Heart right ventricle (tissue), 16 donors: ENCODE measurements at regions not wholly inside any gene's neighbourhood (a gene's known extent, or its start where the extent isn't known, plus 50 kb on each side); places are given as distances from the start of the nearest gene placed in this dataset.

Experiments used
- ATAC-seq, 8 donors: fragments of 200-7000 bp; cut with Tn5 transposase; one replicate each; pipeline ENCODE4 v1.9.1; 2020; ENCODE audit warnings: mild to moderate bottlenecking in 8 of 8, moderate library complexity in 8 of 8, moderate number of reproducible peaks in 1 of 8
- DNase-seq, 2 donors: peaks; one replicate each; pipeline ENCODE4 v3.0.0-alpha.2; 2020
- H3K27ac ChIP-seq, 10 donors: fragments of 200-600 bp; sonication (generic) in 2 of 10; one replicate each; pipeline versions ENCODE4 v1.5.0 to v1.8.0; 2020 to 2022; ENCODE audit warnings: mild to moderate bottlenecking in 3 of 10
- H3K27me3 ChIP-seq, 7 donors: fragments of 200-600 bp; one replicate each; pipeline ENCODE4 v1.8.0; 2021 to 2022; ENCODE audit warnings: mild to moderate bottlenecking in 2 of 7
- H3K36me3 ChIP-seq, 9 donors: fragments of 200-600 bp; sonication (generic) in 1 of 9; one replicate each; pipeline versions ENCODE4 v1.5.0 to v1.8.0; 2020 to 2022; ENCODE audit warnings: mild to moderate bottlenecking in 2 of 9
- H3K4me1 ChIP-seq, 9 donors: fragments of 200-600 bp; sonication (generic) in 1 of 9; one replicate each; pipeline versions ENCODE4 v1.5.0 to v1.8.0; 2020 to 2022; ENCODE audit warnings: mild to moderate bottlenecking in 4 of 9
- H3K4me3 ChIP-seq, 10 donors: fragments of 200-600 bp; sonication (generic) in 2 of 10; one replicate each; pipeline versions ENCODE4 v1.5.0 to v1.8.0; 2020 to 2022; ENCODE audit warnings: mild to moderate bottlenecking in 7 of 10, moderate library complexity in 2 of 10
- H3K9me3 ChIP-seq, 11 donors: fragments of 200-600 bp in 10 of 11; sonication (generic) in 2 of 11; one replicate each; pipeline versions ENCODE4 v1.5.0 to v1.8.0; 2013 to 2022; ENCODE audit warnings: mild to moderate bottlenecking in 2 of 11, control low read depth in 1 of 11, moderate library complexity in 1 of 11
- WGBS, 2 donors: extraction: QIAGEN DNeasy Blood & Tissue Kit; methylation state at CpG; one replicate each; pipeline ENCODE4 v1.1.7; 2013; ENCODE audit warnings: inconsistent platforms in 1 of 2; 5-methylcytosine and 5-hydroxymethylcytosine counted together
- intact Hi-C, 10 donors: fragments of 100-400 bp; cut with DNase I; formaldehyde crosslinking; loops; one replicate each; pipeline versions ENCODE4 v1.11.1 to v1.14.2; 2022
- TF ChIP-seq, protein P1 (sequence below), 9 donors: fragments of 200-600 bp; sonication (generic) in 2 of 9; IDR thresholded peaks; one replicate each; pipeline versions ENCODE4 v1.5.0 to v1.8.0; 2021 to 2022; ENCODE audit warnings: antibody characterized with exemption in 9 of 9, mild to moderate bottlenecking in 5 of 9, moderate library complexity in 1 of 9
- donor health status: Arrhythmogenic right ventricular cardiomyopathy.
- donor health status: ischemic (EF 13 %, LVEDD 7.1; RV severe dilation, severe dysfunction).
- donor health status: healthy with polysubstance abuse.
- donor health status: DM: no; HTN: yes; CAD: no.
- donor health status: DM: no; HTN: no; CAD: no.
- donor health status: ischemic (EF 25% LVEDD 6.9; RV normal size, moderate dysfunction).
- donor health status: ischemic (EF 25% LVEDD 5.7; RV mildly dilated, moderate dysfunction).
- donor health status: healthy.
- donor health status: DM: yes; HTN: yes; CAD: no.
- donor health status: Ischemic cardiomyopathy.
- donor health status: ischemic (EF 35%, LVEDD 5.7; RV mildly dilated, moderate dysfunction).
- donor health status: nonischemic (EF 11% LVEDD 7.7; RV severe dilation, severe dysfunction).
- donor health status: DM: yes; HTN: yes; CAD: no.
- donor health status: PGD.
- donor health status: ischemic (EF 29% LVEDD 5.4; RV normal size, mild dysfunction).
- donor health status: nonischemic (EF 23%, LVEDD 6.1; RV moderate dilation, normal function).

DNA sequence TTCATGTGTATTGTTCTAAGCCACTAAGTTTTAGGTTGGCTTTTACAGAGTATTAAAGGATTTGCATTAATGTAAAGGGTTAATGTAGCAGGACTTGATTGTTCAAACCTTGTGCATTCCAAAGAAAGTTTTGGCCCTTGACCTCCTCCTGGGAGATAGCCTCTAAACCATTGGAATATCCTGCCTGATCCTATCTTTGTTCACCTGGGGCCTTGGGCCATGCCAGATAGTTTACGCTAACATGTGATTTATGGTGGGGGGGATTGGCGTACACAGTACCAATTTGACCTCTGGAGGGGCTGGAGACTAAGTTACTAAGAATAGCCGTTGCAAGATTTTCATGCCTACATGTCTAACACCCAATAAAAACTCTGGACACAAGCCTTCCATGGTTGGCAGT lies 1002.7 kb upstream of the PABPC4L start:
- H3K4me1 ChIP-seq = no peaks in the 10 kb centered on the region
- no peak overlapping the region for H3K4me3 ChIP-seq
- TF ChIP-seq, protein P1, sequence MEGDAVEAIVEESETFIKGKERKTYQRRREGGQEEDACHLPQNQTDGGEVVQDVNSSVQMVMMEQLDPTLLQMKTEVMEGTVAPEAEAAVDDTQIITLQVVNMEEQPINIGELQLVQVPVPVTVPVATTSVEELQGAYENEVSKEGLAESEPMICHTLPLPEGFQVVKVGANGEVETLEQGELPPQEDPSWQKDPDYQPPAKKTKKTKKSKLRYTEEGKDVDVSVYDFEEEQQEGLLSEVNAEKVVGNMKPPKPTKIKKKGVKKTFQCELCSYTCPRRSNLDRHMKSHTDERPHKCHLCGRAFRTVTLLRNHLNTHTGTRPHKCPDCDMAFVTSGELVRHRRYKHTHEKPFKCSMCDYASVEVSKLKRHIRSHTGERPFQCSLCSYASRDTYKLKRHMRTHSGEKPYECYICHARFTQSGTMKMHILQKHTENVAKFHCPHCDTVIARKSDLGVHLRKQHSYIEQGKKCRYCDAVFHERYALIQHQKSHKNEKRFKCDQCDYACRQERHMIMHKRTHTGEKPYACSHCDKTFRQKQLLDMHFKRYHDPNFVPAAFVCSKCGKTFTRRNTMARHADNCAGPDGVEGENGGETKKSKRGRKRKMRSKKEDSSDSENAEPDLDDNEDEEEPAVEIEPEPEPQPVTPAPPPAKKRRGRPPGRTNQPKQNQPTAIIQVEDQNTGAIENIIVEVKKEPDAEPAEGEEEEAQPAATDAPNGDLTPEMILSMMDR (IDR thresholded peaks at IDR 0.05) = no peak
- H3K27ac ChIP-seq = no peak overlapping the region
- no peak for ATAC-seq
- no peaks in the 10 kb centered on the region for H3K36me3 ChIP-seq
- H3K27me3 ChIP-seq = no peaks in the 10 kb centered on the region
- intact Hi-C loops = no loop called here
- H3K9me3 ChIP-seq = no peaks in the 10 kb centered on the region
- 75 to 77% methylated on average over 3 of the region's 3 CpGs for WGBS, 2 donors
- no peak for DNase-seq

DNA sequence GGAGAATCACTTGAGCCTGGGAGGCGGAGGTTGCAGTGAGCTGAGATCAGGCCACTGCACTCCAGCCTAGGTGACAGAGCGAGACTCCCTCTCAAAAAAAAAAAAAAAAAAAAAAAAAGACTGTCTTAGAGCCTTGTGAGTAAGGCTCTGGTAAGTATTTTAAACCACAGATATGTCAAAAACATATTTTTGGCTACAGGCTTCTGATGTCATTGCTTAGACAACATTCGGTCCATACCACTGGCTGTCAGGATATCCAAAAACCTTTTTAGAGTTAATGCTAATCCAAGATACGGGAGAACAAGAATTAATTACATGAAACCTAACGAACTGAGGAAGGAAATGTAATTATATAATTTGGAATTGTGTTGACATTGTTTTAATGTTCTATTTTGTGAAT lies 999.5 kb upstream of the PABPC4L start:
- no peaks in the 10 kb centered on the region for H3K4me1 ChIP-seq
- TF ChIP-seq, protein P1 (IDR thresholded peaks at IDR 0.05) = no peak
- no peaks in the 10 kb centered on the region for H3K27me3 ChIP-seq
- no peaks in the 10 kb centered on the region for H3K36me3 ChIP-seq
- 83 to 89% methylated on average over 5 of the region's 5 CpGs for WGBS, 2 donors
- DNase-seq (no peak), ATAC-seq (no peak)
- intact Hi-C loops = no loop called here
- no peak overlapping the region for H3K4me3 ChIP-seq
- no peak overlapping the region for H3K27ac ChIP-seq
- H3K9me3 ChIP-seq = no peaks in the 10 kb centered on the region

DNA sequence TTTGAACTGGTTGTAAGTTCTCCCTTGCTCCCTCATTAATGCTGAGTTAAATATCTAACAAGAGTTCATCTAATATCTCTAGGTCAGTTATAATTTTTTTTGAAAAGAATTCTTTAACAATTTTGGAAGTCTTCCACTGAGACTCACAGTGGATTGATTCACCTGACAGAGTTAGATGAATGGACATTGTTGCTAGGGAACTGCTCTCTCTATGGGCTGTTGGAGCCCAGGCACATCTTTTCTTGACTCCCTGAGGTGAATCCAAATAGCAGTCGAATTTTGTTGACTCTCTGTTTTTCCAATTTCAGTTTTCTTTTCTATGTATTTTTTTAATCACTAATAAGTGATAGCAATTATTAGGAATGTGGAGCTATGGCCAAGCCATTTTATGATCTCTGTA lies 996.1 kb upstream of the PABPC4L start:
- WGBS, 2 donors = 24 to 36% methylated on average over 1 of the region's 1 CpG
- intact Hi-C loops = no loop called here

DNA sequence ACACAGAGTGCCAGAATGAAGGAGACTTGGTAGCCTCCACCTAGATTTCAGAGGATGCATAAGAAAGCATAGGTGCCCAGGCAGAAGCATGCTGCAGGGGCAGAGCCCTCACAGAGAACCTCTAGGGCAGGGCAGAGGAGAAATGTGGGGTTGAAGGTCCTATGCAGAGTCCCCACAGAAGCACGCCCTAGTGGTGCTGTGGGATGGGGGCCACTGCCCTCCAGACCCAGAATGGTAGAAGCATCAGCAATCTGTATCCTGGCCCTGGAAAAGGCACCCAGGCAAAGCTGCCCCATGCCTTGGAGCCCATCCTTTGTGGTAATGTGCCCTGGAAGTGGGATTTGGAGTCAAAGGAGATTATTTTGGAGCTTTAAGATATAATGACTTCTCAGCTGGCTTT lies 992.9 kb upstream of the PABPC4L start:
- Histone ChIP-seq H3K9me3 (no peaks in the 10 kb centered on the region), H3K4me1 (no peaks in the 10 kb centered on the region), H3K27ac (no peak overlapping the region), H3K27me3 (no peaks in the 10 kb centered on the region), H3K4me3 (no peak overlapping the region), H3K36me3 (no peaks in the 10 kb centered on the region)
- intact Hi-C loops = no loop called here
- ATAC-seq (no peak), DNase-seq (no peak)
- WGBS, 2 donors = 75 to 100% methylated on average over 1 of the region's 1 CpG
- TF ChIP-seq, protein P1 (IDR thresholded peaks at IDR 0.05) = no peak

More for the DNA sequence above, 996.1 kb upstream of the PABPC4L start:
- no peak for DNase-seq
- no peaks in the 10 kb centered on the region for H3K27me3 ChIP-seq
- TF ChIP-seq, protein P1 (IDR thresholded peaks at IDR 0.05) = no peak
- H3K36me3 ChIP-seq = no peaks in the 10 kb centered on the region
- no peaks in the 10 kb centered on the region for H3K4me1 ChIP-seq
- H3K4me3 ChIP-seq = no peak overlapping the region
- no peak for ATAC-seq
- H3K9me3 ChIP-seq = no peaks in the 10 kb centered on the region
- no peak overlapping the region for H3K27ac ChIP-seq
